GM19238 (cell line): ENCODE measurements at regions not wholly inside any gene's neighbourhood (a gene's known extent, or its start where the extent isn't known, plus 50 kb on each side); places are given as distances from the start of the nearest gene placed in this dataset.
"Not testable (repeated sequence)": the region's sequence is repeated elsewhere in the genome, so short reads cannot be mapped to it uniquely, and the experiment has no call there.

Source experiments
- DNase-seq: peaks from one replicate; pipeline ENCODE4 v3.0.0; 2011; ENCODE audit warnings: low spot score; ENCODE audit not compliant: insufficient read length

- DNase-seq, result no peak
Observed at GRCh38 chr20:53652090-53652858, 58.6 kb upstream of the ZNF217 start.

- DNase-seq, result not testable (repeated sequence)
Observed at GRCh38 chr20:53649493-53649892, 55.9 kb upstream of the ZNF217 start.

GRCh38 chr20:53647286-53647821 lies 53.7 kb upstream of the ZNF217 start:
- no peak for DNase-seq

- DNase-seq, result no peak
Observed at GRCh38 chr20:53646550-53646949, 52.9 kb upstream of the ZNF217 start.

- DNase-seq, result no peak
Observed at GRCh38 chr20:53645582-53645897, 51.9 kb upstream of the ZNF217 start.

GRCh38 chr20:53644108-53644507 lies 50.5 kb upstream of the ZNF217 start:
- not testable (repeated sequence) for DNase-seq
